H1 (cell line): ENCODE measurements at regions not wholly inside any gene's neighbourhood (a gene's known extent, or its start where the extent isn't known, plus 50 kb on each side); places are given as distances from the start of the nearest gene placed in this dataset.

Source experiments
- ATF2 ChIP-seq: IDR thresholded peaks from 2 replicates; pipeline ENCODE4 v1.6.1; 2012; ENCODE audit warnings: low read length, inconsistent platforms
- EZH2 ChIP-seq: fragments of 200-600 bp; sonication (generic); IDR thresholded peaks from 2 replicates; pipeline ENCODE4 v1.7.1; 2012; ENCODE audit warnings: low read depth, mild to moderate bottlenecking, moderate library complexity, low read length, inconsistent platforms; ENCODE audit not compliant: severe bottlenecking
- FOSL1 ChIP-seq: IDR thresholded peaks from 2 replicates; pipeline ENCODE4 v1.6.1; 2011; ENCODE audit warnings: mild to moderate bottlenecking, low read depth, low read length, moderate library complexity; ENCODE audit not compliant: insufficient read depth
- GTF2F1 ChIP-seq: IDR thresholded peaks from 2 replicates; pipeline ENCODE4 v1.6.1; 2012; ENCODE audit warnings: low read depth, low read length, improper control_type of control experiment, borderline replicate concordance
- PHF8 ChIP-seq: fragments of 200-600 bp; sonication (generic); conservative IDR thresholded peaks from 2 replicates; pipeline ENCODE4 v1.7.1; 2012; ENCODE audit warnings: low read depth, mild to moderate bottlenecking, inconsistent platforms, low read length, moderate library complexity
- POLR2A ChIP-seq, 2 experiments: IDR thresholded peaks; 1 replicate in 1 of 2; 2 replicates in 1 of 2; pipeline ENCODE4 v1.6.1; 2011; ENCODE audit warnings: low read depth in 2 of 2, low read length in 2 of 2, mild to moderate bottlenecking in 2 of 2; ENCODE audit errors: control extremely low read depth in 1 of 2
- TF ChIP-seq, protein P1 (sequence below), 3 experiments: IDR thresholded peaks; 1 replicate in 2 of 3; 2 replicates in 1 of 3; pipeline versions ENCODE4 v1.5.1 to v1.6.1; 2011; ENCODE audit warnings: low read length in 3 of 3, mild to moderate bottlenecking in 3 of 3, inconsistent platforms in 2 of 3, low read depth in 1 of 3, moderate library complexity in 1 of 3; ENCODE audit not compliant: insufficient read depth in 1 of 3; ENCODE audit errors: control extremely low read depth in 1 of 3

DNA sequence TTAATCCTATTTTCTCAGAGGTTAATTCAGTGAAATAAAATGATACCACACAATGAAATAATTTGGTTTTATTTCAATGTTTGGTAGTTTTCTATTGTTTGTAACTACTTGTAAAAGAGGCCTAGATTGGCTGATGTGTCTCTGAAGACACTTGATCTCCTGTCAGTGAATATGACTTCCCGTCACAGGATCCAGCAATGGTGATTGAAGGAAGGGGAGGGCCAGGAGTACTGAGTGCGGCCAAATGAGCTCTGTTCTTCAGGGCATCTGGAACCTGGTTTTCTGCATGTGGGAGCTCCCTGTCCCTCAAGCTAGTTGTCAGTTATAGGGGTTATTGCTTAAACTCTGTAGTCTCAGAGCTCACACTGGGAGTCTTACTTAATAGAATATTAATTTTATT is 86.5 kb upstream of the OTUD4 start:
- no peak for TF ChIP-seq POLR2A (IDR thresholded peaks at IDR 0.05; ENCODE audit: control extremely low read depth in 1 of 2, low read depth in 2 of 2, low read length in 2 of 2)
- TF ChIP-seq PHF8 = no peak
- TF ChIP-seq, protein P1, sequence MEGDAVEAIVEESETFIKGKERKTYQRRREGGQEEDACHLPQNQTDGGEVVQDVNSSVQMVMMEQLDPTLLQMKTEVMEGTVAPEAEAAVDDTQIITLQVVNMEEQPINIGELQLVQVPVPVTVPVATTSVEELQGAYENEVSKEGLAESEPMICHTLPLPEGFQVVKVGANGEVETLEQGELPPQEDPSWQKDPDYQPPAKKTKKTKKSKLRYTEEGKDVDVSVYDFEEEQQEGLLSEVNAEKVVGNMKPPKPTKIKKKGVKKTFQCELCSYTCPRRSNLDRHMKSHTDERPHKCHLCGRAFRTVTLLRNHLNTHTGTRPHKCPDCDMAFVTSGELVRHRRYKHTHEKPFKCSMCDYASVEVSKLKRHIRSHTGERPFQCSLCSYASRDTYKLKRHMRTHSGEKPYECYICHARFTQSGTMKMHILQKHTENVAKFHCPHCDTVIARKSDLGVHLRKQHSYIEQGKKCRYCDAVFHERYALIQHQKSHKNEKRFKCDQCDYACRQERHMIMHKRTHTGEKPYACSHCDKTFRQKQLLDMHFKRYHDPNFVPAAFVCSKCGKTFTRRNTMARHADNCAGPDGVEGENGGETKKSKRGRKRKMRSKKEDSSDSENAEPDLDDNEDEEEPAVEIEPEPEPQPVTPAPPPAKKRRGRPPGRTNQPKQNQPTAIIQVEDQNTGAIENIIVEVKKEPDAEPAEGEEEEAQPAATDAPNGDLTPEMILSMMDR (IDR thresholded peaks at IDR 0.05; ENCODE audit: control extremely low read depth in 1 of 3, insufficient read depth in 1 of 3, low read depth in 1 of 3, low read length in 3 of 3) = no peak
- no peak for TF ChIP-seq EZH2
- TF ChIP-seq ATF2 = no peak
- TF ChIP-seq FOSL1 = no peak
- TF ChIP-seq GTF2F1 = no peak
